HUES64 (cell line): ENCODE measurements at regions not wholly inside any gene's neighbourhood (a gene's known extent, or its start where the extent isn't known, plus 50 kb on each side); places are given as distances from the start of the nearest gene placed in this dataset.

Experiments used
- H3K27ac ChIP-seq: 2 replicates; pipeline ENCODE4 v1.7.0; 2013; ENCODE audit warnings: low read depth, low read length, inconsistent platforms
- H3K27me3 ChIP-seq: 2 replicates; pipeline ENCODE4 v1.6.1; 2013; ENCODE audit warnings: mild to moderate bottlenecking, low read length; ENCODE audit not compliant: insufficient read depth
- H3K36me3 ChIP-seq: 2 replicates; pipeline ENCODE4 v1.6.1; 2013; ENCODE audit warnings: mild to moderate bottlenecking, low read length; ENCODE audit not compliant: insufficient read depth
- H3K4me1 ChIP-seq: 2 replicates; pipeline ENCODE4 v1.6.1; 2013; ENCODE audit warnings: mild to moderate bottlenecking, low read length, moderate library complexity; ENCODE audit not compliant: insufficient read depth
- H3K4me3 ChIP-seq: 2 replicates; pipeline ENCODE4 v1.5.1; 2013; ENCODE audit warnings: mild to moderate bottlenecking, low read length, moderate library complexity
- H3K9ac ChIP-seq: 2 replicates; pipeline ENCODE4 v1.6.1; 2013; ENCODE audit warnings: mild to moderate bottlenecking, low read depth, low read length
- H3K9me3 ChIP-seq: 2 replicates; pipeline ENCODE4 v1.6.1; 2013; ENCODE audit warnings: low read depth, low read length; ENCODE audit not compliant: insufficient read depth
- WGBS: fragments of 150-250, 120-280 bp; methylation state at CpG from one replicate; pipeline ENCODE4 v1.1.7; 2013; ENCODE audit warnings: missing lambda C conversion rate; 5-methylcytosine and 5-hydroxymethylcytosine counted together

- peaks cover 6% of the 10 kb centered on the region; the same call in 1 of the 2 replicates for H3K9me3 ChIP-seq
- no peaks in the 10 kb centered on the region for H3K4me1 ChIP-seq
- H3K9ac ChIP-seq, result no peak overlapping the region
Measured at GRCh38 chr12:78306236-78306635, 475.5 kb downstream of the NAV3 start.

GRCh38 chr12:78308701-78309100 lies 478.0 kb downstream of the NAV3 start:
- Histone ChIP-seq H3K27ac (no peak overlapping the region), H3K4me1 (no peaks in the 10 kb centered on the region), H3K9ac (no peak overlapping the region), H3K4me3 (no peak overlapping the region), H3K36me3 (no peaks in the 10 kb centered on the region), H3K9me3 (peaks cover 6% of the 10 kb centered on the region; the same call in 1 of the 2 replicates), H3K27me3 (no peaks in the 10 kb centered on the region)

More at GRCh38 chr12:78306236-78306635, 475.5 kb downstream of the NAV3 start:
- Histone ChIP-seq H3K27ac (no peak overlapping the region), H3K36me3 (no peaks in the 10 kb centered on the region), H3K4me3 (no peak overlapping the region), H3K27me3 (no peaks in the 10 kb centered on the region)

- Histone ChIP-seq H3K9ac (no peak overlapping the region), H3K36me3 (no peaks in the 10 kb centered on the region), H3K9me3 (no peaks in the 10 kb centered on the region), H3K27me3 (no peaks in the 10 kb centered on the region), H3K27ac (no peak overlapping the region), H3K4me1 (peaks cover 9% of the 10 kb centered on the region; the same call in 1 of the 2 replicates), H3K4me3 (no peak overlapping the region)
- WGBS, result 93% methylated on average over 3 of the region's 3 CpGs
Measured at GRCh38 chr12:78315028-78315427, 484.3 kb downstream of the NAV3 start.

GRCh38 chr12:78316136-78316535 lies 485.4 kb downstream of the NAV3 start:
- H3K27ac ChIP-seq, result no peak overlapping the region
- H3K4me1 ChIP-seq, result peaks cover 9% of the 10 kb centered on the region; the same call in 1 of the 2 replicates
- no peaks in the 10 kb centered on the region for H3K36me3 ChIP-seq
- H3K9ac ChIP-seq, result no peak overlapping the region
- WGBS, result 54% methylated on average over 4 of the region's 4 CpGs
- H3K9me3 ChIP-seq, result no peaks in the 10 kb centered on the region
- H3K4me3 ChIP-seq, result no peak overlapping the region
- H3K27me3 ChIP-seq, result no peaks in the 10 kb centered on the region

- 88% methylated on average over 1 of the region's 2 CpGs for WGBS
Measured at GRCh38 chr12:78316631-78317468, 486.2 kb downstream of the NAV3 start.

GRCh38 chr12:78321696-78322095 lies 491.0 kb downstream of the NAV3 start:
- no peaks in the 10 kb centered on the region for H3K27me3 ChIP-seq
- no peak overlapping the region for H3K9ac ChIP-seq
- peaks cover 2% of the 10 kb centered on the region; the same call in 1 of the 2 replicates for H3K4me1 ChIP-seq
- no CpG with 5 or more reads among the region's 2 CpGs for WGBS
- H3K4me3 ChIP-seq, result no peak overlapping the region
- no peaks in the 10 kb centered on the region for H3K9me3 ChIP-seq
- no peak overlapping the region for H3K27ac ChIP-seq
- no peaks in the 10 kb centered on the region for H3K36me3 ChIP-seq

More at GRCh38 chr12:78316631-78317468, 486.2 kb downstream of the NAV3 start:
- Histone ChIP-seq H3K27ac (no peak overlapping the region), H3K36me3 (no peaks in the 10 kb centered on the region), H3K9ac (no peak overlapping the region), H3K27me3 (no peaks in the 10 kb centered on the region), H3K9me3 (no peaks in the 10 kb centered on the region), H3K4me1 (peaks cover 9% of the 10 kb centered on the region; the same call in 1 of the 2 replicates), H3K4me3 (no peak overlapping the region)

GRCh38 chr12:78323226-78323625 lies 492.5 kb downstream of the NAV3 start:
- no peaks in the 10 kb centered on the region for H3K36me3 ChIP-seq
- no peaks in the 10 kb centered on the region for H3K9me3 ChIP-seq
- H3K27ac ChIP-seq, result no peak overlapping the region
- H3K27me3 ChIP-seq, result no peaks in the 10 kb centered on the region
- no peak overlapping the region for H3K9ac ChIP-seq
- no peaks in the 10 kb centered on the region for H3K4me1 ChIP-seq
- no peak overlapping the region for H3K4me3 ChIP-seq

GRCh38 chr12:78324234-78324633 lies 493.5 kb downstream of the NAV3 start:
- Histone ChIP-seq H3K9me3 (no peaks in the 10 kb centered on the region), H3K4me1 (no peaks in the 10 kb centered on the region), H3K4me3 (no peak overlapping the region), H3K27ac (no peak overlapping the region), H3K27me3 (no peaks in the 10 kb centered on the region), H3K9ac (no peak overlapping the region), H3K36me3 (no peaks in the 10 kb centered on the region)
- 89% methylated on average over 2 of the region's 2 CpGs for WGBS

- Histone ChIP-seq H3K27ac (no peak overlapping the region), H3K9ac (no peak overlapping the region), H3K4me3 (no peak overlapping the region), H3K4me1 (no peaks in the 10 kb centered on the region), H3K9me3 (no peaks in the 10 kb centered on the region), H3K36me3 (no peaks in the 10 kb centered on the region), H3K27me3 (no peaks in the 10 kb centered on the region)
- 100% methylated on average over 1 of the region's 4 CpGs for WGBS
Measured at GRCh38 chr12:78328524-78328923, 497.8 kb downstream of the NAV3 start.

GRCh38 chr12:78330131-78330530 lies 499.4 kb downstream of the NAV3 start:
- H3K27ac ChIP-seq, result no peak overlapping the region
- no peaks in the 10 kb centered on the region for H3K9me3 ChIP-seq
- no peak overlapping the region for H3K4me3 ChIP-seq
- H3K9ac ChIP-seq, result no peak overlapping the region
- 92% methylated on average over 1 of the region's 1 CpG for WGBS
- no peaks in the 10 kb centered on the region for H3K36me3 ChIP-seq
- no peaks in the 10 kb centered on the region for H3K4me1 ChIP-seq
- H3K27me3 ChIP-seq, result no peaks in the 10 kb centered on the region

- 87% methylated on average over 2 of the region's 2 CpGs for whole genome bisulfite sequencing
Measured at GRCh38 chr12:78331181-78331580, 500.5 kb downstream of the NAV3 start.

More at GRCh38 chr12:78331181-78331580, 500.5 kb downstream of the NAV3 start:
- Histone ChIP-seq H3K27ac (no peak overlapping the region), H3K4me1 (no peaks in the 10 kb centered on the region), H3K36me3 (no peaks in the 10 kb centered on the region), H3K9me3 (no peaks in the 10 kb centered on the region), H3K9ac (no peak overlapping the region), H3K4me3 (no peak overlapping the region), H3K27me3 (no peaks in the 10 kb centered on the region)
